HG02852 (cell line): ENCODE measurements at regions not wholly inside any gene's neighbourhood (a gene's known extent, or its start where the extent isn't known, plus 50 kb on each side); places are given as distances from the start of the nearest gene placed in this dataset.

ENCODE experiments used
- ATAC-seq: cut with Tn5 transposase; IDR thresholded peaks from one replicate; pipeline ENCODE4 v1.9.1; 2021; ENCODE audit warnings: mild to moderate bottlenecking, moderate library complexity; ENCODE audit not compliant: unreplicated experiment

GRCh38 chr5:109917154-109917546 lies 227.4 kb downstream of the MAN2A1 start:
- no peak for ATAC-seq

DNA sequence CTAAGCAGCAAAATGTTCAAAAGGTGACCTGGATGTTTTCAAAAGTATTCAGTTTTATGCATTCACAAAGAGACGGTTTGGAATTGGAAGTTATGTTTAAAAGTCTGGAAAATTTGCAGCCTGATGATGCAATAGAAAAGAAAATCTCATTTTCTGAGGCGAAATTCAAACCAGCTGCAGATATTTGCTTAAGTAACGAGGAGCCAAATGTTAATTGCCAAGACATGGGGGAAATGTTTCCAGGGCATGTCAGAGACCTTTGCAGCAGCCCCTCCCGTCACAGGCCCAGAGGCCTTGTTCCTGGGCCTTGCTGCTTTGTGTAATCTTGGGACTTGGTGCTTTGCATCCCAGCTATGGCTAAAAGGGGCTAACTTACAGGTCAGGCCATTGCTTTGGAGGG lies 228.2 kb downstream of the MAN2A1 start:
- no peak for ATAC-seq

DNA sequence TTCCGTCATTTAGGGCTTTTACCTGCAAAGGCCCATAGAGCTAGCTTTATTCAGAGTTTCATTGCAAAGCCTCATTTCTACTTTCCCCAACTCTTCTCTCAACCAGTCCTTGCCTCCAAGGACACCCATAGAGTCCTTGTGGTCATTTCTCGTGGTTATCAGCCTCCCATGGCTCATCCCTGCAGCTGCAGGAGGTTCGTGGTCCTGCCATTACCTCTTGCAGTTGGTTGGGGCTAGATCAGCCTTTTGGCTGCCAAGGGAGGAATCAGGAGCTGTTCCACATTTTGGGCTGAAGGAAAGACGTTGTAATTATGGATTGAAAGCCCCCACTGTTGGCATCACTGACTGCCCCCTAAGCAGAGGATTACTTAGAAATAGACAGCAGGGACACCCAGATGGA lies 231.0 kb downstream of the MAN2A1 start:
- no peak for ATAC-seq

DNA sequence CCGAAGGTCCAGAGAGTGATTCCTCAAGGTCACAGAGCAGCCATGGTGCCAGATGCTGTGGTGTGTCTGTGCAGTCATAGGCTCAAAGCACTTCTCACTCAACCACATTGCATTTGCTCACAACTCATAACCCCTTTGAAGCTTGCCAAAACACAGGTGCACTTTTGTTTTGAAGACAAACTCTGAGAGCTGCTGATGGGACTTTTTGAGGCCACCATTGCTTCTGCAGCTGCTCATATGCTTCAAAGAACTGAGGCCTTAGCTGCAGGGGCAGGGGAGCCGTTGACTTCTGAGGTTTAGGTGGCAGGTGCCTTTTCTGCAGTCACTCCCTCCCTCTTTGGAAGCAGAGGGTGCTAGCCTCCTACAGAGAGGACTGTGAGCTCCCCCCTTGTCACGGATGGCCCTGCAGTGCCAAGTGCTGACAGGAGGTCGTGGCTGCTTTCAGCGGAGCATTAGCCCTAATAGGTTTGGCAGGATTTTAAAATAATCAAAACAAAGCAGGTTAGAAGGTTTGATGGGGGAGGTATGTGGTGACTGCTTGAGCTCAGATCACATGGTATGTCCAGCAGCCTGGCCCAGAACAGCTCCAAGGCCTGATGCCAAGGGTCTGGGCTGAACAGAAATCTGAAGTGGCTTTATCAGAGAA lies 232.1 kb downstream of the MAN2A1 start:
- peak; percentile 65 for ATAC-seq

DNA sequence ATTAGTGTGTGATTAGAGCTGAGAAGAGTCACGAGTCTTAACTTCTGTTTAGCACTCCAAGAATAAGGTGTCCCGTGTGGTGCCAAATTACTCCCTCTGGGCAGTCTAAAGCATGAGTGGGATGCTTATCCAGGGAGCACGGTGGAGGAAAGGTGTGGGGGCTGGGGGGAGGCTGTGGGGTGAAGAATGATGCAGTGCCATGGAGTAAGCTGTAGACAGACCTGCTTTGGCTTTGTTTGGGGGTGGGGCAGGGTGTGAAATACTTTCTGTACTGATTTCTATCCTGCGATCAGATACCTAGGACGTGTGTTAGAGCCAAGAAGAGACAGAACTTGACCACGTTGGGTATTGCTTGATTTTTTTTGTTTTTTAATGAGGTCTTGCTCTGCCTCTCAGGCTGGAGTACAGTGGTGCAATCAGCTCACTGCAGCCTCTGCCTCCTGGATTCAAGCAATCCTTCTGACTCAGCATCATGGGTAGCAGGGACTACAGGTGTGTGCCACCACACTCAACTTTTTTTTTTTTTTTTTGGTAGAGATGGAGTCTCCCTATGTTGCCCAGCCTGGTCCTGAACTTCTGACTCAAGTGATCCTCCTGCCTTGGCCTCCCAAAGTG lies 232.8 kb downstream of the MAN2A1 start:
- no peak for ATAC-seq

DNA sequence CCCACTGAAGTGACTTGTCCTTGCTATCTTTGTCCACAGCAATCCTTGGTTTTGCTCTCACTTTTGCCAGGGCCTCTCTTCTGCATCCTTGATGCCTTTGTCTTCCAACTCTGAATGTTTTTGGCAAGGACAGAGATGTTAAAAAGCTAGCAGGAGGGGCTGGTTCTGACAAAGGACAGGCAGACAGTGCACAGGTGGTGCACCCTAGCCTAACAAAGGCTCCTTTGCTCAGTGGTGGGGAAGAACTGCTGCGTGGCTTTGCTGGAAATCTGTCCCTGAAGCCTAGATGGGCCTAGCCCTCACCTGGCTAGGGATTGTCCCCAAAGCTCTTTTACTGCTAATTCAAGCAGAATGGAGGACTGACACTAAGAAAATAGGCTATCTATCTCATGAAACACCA lies 233.5 kb downstream of the MAN2A1 start:
- no peak for ATAC-seq

GRCh38 chr5:109924237-109925107 lies 234.7 kb downstream of the MAN2A1 start:
- no peak for ATAC-seq

GRCh38 chr5:109927639-109928038 lies 237.9 kb downstream of the MAN2A1 start:
- ATAC-seq = no peak

GRCh38 chr5:109928046-109928445 lies 238.3 kb downstream of the MAN2A1 start:
- no peak for ATAC-seq

DNA sequence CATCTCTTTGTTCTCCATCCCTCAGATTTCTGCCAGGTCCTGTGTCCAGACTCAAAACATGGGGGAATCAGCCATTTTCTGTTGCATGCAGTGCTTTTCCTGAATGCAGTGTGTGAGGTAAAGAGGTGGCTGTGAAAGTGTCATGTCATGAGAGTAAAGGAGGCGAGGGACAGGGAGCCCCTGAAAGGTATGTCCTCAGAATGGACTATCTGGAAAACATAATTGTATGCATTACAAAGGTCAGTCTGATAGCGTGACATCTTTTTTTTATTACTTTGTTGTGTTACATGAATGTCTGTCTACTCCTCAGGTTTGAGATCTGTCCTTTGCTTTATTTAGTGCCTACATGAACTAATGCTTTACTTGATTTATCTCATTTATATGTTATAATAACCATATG lies 239.1 kb downstream of the MAN2A1 start:
- no peak for ATAC-seq

DNA sequence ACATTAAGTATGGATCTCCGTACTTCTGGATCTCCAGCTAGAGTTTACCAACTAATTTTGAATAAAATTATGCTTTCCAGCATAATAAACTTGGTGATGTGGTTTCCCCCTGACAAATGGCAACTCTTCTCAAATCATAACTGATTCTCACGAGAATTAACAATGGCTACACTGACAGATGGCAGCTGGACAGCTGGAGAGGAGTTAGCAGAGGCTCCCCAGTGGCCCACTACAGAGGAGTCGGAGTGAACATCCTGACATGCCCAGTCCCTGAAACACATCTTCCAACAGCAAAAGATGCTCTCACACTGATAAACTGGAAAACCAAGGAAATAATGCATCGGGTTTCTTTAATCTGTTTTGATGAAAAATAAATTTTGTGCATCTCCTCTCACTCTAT lies 239.6 kb downstream of the MAN2A1 start:
- ATAC-seq = no peak

GRCh38 chr5:109929911-109930310 lies 240.2 kb downstream of the MAN2A1 start:
- no peak for ATAC-seq

DNA sequence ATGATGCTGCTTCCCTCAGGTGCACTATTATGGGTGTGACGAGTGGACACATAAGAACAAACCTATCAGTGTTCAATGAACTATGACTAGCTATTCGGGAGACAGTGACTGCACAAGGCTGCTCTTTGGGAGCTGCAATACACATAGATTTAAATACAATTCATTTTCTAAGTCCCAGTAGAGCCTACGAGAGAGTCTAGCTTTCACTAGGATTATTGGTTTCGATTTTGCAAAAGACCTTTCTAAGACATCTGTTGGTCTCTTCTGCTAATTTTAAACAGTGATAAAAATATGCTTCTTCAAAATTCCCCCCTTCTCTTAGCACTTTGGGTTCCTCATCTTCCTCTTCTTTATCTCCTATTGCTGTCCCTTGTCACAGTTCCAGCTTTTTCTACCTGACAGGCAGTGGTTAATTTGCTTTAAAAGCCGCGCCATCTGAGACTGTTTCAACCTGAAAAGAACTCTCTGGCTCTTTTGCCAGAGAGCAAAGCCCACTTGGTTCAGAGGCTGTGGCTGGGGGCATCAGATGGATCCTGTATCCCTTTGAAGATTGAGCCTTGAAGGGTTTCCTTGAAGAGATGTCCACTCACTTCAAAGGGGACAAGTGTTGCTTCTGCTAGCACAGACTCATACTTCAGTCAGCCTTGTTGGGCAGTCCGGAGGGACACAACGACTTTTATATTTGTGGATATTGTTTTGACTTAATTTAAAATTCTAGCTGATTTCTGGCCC lies 241.5 kb downstream of the MAN2A1 start:
- ATAC-seq = no peak

- no peak for ATAC-seq
These were observed 246.2 kb downstream of the MAN2A1 start for GRCh38 chr5:109935833-109936490.

DNA sequence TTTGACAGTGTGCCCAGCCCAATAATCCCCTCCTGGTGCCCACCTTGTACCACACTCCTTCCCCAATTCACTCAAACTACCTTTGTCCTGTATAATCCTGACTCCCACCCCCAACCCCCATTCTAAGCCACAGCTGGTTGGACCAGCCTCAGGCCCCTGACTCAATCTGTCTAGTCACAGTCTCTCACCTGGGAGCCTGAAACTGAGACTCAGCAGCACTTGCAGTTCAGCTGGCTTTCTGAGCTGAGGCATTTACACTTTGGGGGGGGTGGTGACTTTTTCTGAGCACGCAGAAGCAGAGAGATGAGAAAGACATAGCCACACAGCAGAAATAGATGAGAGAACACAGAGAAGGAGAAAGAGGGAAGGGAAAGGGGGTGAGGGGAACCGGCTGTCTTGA lies 247.3 kb downstream of the MAN2A1 start:
- ATAC-seq = peak; percentile 94

DNA sequence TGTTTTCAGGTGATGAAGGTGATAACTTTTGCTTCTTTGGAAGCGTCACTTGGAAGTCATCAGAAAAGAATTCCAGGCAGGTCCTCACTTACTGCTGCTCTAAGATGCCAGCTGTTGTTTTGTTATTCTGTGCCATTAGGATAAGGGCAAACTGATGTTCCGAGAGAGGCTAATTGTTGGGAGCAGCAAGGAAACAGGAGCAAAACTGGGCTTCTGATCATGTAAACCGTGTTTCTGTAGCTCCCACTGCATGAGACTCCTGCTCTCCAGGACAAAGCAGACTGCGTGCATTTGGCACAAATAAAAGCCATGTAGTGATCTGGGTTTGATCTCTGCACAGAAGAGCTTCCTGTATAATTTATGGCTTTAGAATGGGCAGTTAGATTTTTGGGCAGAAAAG lies 248.2 kb downstream of the MAN2A1 start:
- no peak for ATAC-seq

- ATAC-seq = no peak
These were observed 248.7 kb downstream of the MAN2A1 start for GRCh38 chr5:109938453-109938852.

- no peak for ATAC-seq
These were observed 249.5 kb downstream of the MAN2A1 start for GRCh38 chr5:109939116-109939682.

DNA sequence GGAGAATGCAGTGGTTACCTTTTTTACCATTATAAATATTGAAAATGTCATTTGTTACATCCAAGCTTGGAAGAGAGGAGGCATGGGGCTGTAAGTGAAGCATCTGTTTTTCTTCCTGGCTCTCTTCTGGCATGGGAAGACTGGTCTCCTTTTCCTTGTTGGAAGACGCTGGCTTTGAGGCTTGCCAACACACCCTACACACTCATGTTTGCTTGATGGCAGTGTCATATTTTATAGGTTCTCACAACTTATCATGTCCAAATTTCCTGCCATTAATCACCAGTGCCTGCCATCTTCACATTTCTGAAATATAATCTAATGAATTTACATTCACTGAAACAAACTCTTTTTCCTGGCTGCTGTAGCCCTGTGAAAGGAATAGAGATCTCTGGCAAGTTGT lies 252.9 kb downstream of the MAN2A1 start:
- no peak for ATAC-seq

DNA sequence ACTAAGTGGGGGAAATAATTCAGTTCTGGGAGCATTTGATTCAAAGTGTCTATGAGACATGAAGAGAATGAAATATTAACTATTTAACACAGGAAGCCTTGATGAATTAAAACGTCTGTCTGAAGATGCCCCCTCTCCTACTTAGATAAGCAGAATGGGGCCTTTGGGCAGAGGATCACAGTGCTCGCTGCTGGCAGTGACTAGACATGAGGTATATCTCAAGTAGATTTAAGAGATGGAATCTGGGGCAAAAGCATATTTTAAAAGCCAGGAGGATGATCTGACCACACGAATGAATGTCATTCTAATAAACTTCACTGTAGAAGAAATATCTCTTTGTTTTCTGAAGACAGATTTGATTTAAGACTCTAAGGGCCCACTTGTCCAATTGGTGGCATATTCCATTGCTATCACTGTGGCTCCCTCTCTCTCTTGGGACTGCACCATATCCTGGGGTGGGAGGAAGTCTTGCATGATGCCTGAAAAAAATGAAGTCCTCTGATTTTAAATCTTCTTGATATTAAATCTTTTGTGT lies 254.0 kb downstream of the MAN2A1 start:
- no peak for ATAC-seq
